Medulla oblongata (tissue), 1 donor: ENCODE measurements at regions not wholly inside any gene's neighbourhood (a gene's known extent, or its start where the extent isn't known, plus 50 kb on each side); places are given as distances from the start of the nearest gene placed in this dataset.

ENCODE experiments used
- DNase-seq: peaks from one replicate; pipeline ENCODE4 v3.0.0-alpha.2; 2015; ENCODE audit errors: extremely low spot score

GRCh38 chr4:8774071-8774470 is 97.6 kb downstream of the HMX1 start:
- no peak for DNase-seq

GRCh38 chr4:8773124-8773931 is 98.3 kb downstream of the HMX1 start:
- no peak for DNase-seq

GRCh38 chr4:8772499-8773123 is 99.0 kb downstream of the HMX1 start:
- DNase-seq, result no peak

GRCh38 chr4:8771666-8772065 is 100.0 kb downstream of the HMX1 start:
- no peak for DNase-seq

GRCh38 chr4:8771258-8771590 is 100.4 kb downstream of the HMX1 start:
- no peak for DNase-seq

- DNase-seq, result no peak
Measured at GRCh38 chr4:8770518-8771257, 101.0 kb downstream of the HMX1 start.

- no peak for DNase-seq
Measured at GRCh38 chr4:8769645-8770517, 101.8 kb downstream of the HMX1 start.

- no peak for DNase-seq
Measured at GRCh38 chr4:8768357-8768999, 103.2 kb downstream of the HMX1 start.

GRCh38 chr4:8766610-8767009 is 105.0 kb downstream of the HMX1 start:
- no peak for DNase-seq

- no peak for DNase-seq
Measured at GRCh38 chr4:8765631-8766590, 105.7 kb downstream of the HMX1 start.

- no peak for DNase-seq
Measured at GRCh38 chr4:8765084-8765483, 106.6 kb downstream of the HMX1 start.

GRCh38 chr4:8763966-8764901 is 107.4 kb downstream of the HMX1 start:
- DNase-seq, result no peak

GRCh38 chr4:8762951-8763735 is 108.5 kb downstream of the HMX1 start:
- DNase-seq, result no peak

GRCh38 chr4:8762356-8762755 is 109.3 kb downstream of the HMX1 start:
- no peak for DNase-seq

- DNase-seq, result no peak
Measured at GRCh38 chr4:8761824-8762205, 109.8 kb downstream of the HMX1 start.

- DNase-seq, result no peak
Measured at GRCh38 chr4:8761167-8761823, 110.3 kb downstream of the HMX1 start.

- DNase-seq, result no peak
Measured at GRCh38 chr4:8760561-8760960, 111.1 kb downstream of the HMX1 start.

GRCh38 chr4:8759987-8760386 is 111.7 kb downstream of the HMX1 start:
- no peak for DNase-seq
